GM21723 (cell line): ENCODE measurements at regions not wholly inside any gene's neighbourhood (a gene's known extent, or its start where the extent isn't known, plus 50 kb on each side); places are given as distances from the start of the nearest gene placed in this dataset.
"Not testable (repeated sequence)": the region's sequence is repeated elsewhere in the genome, so short reads cannot be mapped to it uniquely, and the experiment has no call there.

Experiments
- ATAC-seq: cut with Tn5 transposase; IDR thresholded peaks from one replicate; pipeline ENCODE4 v1.9.1; 2021; ENCODE audit warnings: mild to moderate bottlenecking, moderate library complexity; ENCODE audit not compliant: unreplicated experiment

DNA sequence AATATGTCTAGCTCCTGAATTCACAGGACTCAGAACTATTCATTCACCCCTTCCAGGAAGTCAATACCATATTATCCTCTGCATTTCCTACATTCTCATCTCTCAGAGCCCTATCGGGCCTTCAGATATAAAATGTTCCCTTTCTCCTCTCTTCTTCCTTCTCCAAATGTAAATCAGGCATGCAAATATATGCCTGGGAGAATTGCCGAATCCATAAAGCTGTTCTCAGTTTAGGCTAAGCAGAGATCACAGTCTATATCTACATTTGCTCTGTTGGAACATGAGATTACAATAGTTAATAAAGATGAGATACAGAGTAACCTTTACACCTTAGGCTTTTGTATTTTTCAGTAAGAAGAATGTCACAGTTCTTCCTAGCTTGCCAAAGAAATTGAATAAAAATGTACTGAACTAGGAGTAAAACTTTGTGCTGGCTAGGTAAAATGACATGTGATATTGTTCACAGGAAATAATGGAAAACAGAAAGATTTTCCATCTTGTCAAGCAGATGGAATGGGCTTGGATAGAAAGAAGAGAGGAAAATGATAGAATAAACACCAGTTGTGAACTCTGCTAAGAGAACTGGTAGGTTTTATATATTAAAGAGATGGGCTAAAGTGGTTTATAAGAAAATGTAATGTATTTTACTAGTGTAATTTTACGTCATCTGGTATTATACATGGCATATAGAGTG lies 161.5 kb downstream of the NRIP1 start:
- no peak for ATAC-seq

DNA sequence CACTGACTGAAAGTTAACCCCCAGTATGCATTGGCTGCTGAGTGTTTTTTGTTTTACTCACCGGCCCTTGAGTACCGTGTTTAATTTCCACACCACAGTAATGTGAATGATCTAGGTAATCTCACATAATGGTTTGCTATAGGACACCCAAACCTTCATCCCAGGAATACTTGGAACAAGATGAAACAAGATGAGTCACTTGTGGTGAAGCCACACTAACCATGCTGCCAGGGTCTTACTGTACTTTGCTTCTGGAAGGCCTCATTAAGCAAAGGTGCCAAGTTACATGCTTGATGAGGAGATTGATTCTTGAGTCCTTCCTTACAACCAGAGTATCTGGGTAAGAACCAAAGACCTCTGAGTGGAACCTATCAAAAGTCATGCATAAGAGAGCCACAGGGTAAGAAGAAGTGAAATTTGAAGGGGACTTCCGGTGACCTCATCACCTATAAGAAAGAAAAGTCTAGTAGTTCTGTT lies 163.3 kb downstream of the NRIP1 start:
- ATAC-seq, result peak; percentile 51

DNA sequence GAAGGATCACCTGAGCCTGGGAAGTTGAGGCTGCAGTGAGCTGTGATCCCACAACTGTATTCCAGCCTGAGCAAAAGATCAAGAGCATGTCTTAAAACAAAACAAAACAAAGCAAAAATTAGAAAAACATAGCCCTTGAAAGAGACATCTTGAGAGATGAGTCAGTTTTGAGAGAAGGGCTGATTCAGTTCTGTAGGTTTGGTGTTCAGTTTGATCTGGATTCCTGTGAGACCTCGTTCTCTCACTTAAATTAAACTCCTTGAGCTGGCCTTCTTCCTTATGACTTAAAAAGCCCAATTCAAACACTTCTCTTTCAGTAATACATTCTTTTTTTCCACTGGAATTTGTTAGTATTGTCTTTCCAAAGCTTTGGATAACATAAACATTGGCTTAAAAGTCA lies 164.2 kb downstream of the NRIP1 start:
- no peak for ATAC-seq

DNA sequence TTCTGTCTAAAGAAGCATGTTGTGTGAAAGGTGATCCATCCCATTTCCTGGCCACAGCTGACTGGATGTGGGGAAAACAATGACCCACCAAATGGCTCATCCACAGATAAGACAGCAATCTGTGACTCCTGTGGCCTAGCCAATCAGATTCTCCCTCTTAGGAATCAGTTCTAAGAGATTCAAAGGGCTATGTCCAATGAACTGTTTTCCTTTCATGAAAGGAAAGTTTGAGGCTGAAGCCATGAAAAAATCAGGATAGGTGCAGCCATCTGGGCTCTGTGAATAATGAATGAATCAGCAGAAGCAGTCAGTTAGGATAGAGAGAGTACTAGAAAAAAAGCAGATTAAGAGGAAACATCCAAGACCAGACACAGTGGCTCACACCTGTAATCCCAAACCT lies 164.7 kb downstream of the NRIP1 start:
- ATAC-seq, result no peak

DNA sequence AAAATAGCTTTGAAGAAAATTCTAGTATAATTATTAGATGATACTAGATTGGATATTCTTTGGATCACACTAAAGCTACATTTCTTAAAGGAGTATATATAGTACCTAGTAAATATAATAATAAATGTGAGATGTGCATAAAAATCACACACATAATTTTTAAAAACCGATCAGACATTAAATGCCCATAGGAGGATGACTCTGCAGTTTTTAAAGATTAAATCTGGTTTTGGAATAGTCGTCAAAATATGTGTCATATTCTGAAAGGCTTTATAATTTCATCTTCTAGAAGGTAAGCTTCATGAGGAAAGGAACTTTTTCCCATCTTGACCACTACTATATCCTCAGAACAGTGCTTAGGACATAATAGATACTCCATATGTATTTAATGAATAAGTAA lies 169.0 kb downstream of the NRIP1 start:
- no peak for ATAC-seq

DNA sequence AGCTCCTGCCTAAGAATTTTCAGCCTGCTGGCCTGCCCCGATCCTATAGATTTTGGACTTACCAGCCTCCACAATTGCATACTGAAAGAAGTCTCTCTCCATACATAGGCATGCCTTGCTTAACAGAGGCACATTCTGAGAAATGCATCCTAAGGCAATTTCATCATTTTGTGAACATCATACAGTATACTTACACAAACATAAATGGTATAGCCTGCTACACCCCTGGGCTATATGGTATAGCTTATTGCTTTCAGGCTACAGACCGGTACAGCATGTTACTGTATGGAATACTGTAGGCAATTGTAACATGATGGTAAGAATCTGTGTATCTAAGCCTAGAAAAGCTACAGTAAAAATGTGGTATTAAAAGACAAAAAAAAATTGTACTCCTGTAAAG lies 174.7 kb downstream of the NRIP1 start:
- no peak for ATAC-seq

DNA sequence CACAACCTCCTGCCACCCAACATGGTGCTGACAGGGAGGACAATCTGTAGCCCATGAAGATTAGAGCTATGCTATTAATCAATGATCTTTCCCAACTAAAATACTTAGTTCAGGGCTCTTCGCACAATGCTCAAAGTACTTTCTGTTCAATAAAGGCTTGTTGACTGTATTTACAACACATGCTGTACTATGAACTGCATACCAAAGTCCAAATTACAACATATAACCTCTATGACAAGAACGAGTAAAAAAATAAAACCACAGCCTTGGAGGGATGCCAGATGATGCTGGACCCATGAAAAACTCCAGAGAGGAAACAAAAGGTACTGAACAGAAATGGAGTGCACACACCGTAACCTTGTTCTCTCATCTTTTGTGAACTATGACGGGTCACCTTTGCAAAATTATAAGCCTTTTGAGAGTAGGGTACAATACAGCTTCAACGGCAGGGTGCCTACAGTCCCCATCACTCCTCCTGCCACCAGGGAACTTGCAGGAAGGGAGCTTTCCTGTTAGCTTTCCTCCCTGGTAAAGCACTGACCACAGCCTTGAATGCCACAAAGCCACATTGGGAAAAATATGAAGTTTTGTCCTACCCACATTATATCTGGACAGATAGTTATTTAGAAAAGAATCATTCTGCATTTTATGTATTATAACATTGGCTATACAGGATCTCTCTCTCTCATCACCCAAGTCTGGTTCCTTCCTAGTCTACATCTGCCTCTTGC lies 175.6 kb downstream of the NRIP1 start:
- ATAC-seq, result no peak

DNA sequence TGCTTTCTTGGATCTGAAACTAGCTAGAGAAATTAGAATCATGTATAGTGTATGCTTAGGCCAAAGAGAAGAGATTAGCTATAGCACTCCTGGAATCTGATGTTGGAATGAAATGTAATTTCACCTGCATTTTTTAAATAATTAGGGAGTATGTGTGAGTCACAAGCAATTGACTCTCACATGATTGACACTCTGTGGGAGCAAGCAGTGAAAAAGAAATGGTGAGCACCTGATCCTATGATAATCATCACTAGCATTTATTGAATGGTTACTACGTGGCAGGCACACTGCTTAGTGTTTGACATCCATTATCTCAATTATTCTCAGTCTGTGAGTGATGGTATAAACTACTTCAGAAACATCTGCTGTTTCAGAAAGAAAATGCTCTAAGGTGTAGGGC lies 176.6 kb downstream of the NRIP1 start:
- ATAC-seq, result no peak

DNA sequence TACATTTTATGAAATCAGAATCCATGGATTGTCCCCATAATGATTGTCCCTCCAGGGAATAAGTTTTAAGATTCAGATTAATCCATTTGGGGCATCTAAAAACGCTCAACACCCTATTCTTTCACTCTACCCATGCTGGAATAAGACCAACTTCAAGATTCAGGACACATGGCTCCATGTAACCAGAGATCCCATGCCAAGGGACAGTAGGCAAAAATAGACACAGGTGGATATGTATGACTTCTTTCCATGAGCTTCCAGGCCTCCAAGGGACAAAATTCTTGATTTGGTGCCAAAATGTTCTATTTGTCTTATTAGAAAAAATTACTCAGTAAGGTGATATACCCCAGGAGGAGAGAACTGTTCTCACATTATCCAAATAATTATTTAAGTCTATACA lies 178.8 kb downstream of the NRIP1 start:
- no peak for ATAC-seq

DNA sequence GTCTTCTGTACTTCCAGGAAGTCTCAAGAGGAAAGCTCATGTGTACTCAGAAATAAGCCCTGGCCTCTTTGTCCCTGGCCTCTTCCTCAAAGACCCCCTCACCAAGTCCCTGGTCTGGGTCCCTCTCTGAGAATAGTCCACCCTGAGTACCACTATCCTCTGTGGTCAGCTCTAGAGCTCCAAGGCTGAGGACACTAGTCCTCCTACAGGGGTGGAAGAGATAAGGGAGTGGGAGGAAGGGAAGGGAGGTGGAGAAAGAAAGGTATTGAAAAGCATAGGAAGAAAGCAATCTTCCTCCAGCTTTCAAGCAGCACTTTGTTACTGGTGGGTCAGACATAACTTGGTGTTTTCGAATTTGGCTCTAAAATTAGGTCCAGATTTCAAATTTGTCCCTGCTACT lies 181.4 kb downstream of the NRIP1 start:
- ATAC-seq, result no peak

DNA sequence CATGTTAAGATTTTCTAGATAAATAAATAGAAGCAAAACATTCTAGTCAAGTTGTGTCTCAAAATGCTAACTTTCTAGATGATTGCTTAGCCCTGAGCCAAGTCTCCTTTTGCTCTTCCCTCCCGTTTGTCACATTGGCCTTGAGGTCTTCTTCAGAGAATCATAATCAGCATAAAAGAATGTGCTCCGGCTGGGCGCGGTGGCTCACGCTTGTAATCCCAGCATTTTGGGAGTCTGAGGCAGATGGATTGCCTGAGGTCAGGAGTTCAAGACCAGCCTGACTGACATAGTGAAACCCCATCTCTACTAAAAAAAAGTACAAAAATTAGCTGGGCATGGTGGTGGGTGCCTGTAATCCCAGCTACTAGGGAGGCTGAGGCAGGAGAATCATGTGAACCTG lies 182.3 kb downstream of the NRIP1 start:
- not testable (repeated sequence) for ATAC-seq

DNA sequence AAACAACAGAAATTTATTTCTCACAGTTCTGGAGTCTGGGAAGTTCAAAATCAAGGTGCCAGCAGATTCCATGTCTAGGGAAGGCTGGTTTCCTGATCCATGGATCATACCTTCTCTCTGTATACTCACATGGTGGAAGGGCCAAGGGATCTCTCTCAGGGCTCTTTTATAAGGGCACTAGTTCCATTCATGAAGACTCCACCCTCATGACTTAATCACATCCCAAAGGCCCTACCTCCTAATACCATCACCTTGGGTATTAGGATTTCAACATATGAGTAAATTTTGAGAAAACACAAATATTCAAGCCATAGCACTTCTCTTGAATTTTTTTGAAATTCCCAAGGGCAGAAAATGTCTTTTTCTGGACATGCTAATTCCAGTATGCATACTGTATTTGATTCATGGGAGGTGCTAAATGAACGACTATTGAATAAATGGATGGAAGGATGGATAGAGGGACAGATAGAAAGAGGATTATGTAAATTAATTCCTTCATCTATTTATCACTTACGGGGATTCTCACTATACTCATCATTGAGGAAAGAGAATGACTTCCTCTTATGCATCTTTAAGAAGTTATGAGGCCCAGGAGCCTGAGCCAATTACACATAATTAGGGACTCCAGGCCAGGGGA lies 182.8 kb downstream of the NRIP1 start:
- ATAC-seq, result no peak

DNA sequence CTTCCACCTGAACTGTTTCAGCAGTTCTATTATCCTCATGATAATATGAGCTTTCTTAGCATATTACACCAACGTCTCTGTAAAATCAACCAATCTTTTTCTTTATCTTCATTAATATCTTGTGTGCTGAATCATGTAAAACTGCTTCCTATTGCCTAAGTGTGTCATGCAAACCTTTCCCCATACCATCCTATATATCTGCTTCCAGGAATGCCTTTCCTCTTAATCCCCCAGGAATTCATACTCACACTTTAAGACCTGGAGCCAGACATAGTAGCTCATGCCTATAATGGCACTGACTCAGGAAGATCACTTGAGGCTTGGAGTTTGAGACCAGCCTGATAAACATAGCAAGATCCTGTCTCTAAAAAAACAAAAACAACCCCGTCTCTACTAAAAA lies 183.9 kb downstream of the NRIP1 start:
- ATAC-seq, result no peak

DNA sequence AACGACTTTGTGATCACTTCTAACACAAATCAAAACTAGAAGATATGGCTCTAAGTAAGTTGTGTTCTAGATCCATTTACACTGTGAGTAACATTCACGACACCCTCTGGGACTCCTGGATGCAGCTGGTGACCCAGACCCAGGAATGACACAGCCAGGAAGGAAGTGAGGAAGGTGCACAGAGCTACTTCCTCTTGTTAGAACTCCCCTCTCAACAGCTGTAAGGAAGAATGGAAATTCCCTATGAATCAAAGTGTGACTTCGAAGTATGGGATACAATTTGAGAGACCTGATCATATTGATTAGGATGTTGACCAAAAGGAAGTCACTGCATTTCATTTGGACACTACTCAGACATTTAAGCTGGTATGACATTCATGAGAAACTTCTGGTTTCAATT lies 185.3 kb downstream of the NRIP1 start:
- no peak for ATAC-seq

DNA sequence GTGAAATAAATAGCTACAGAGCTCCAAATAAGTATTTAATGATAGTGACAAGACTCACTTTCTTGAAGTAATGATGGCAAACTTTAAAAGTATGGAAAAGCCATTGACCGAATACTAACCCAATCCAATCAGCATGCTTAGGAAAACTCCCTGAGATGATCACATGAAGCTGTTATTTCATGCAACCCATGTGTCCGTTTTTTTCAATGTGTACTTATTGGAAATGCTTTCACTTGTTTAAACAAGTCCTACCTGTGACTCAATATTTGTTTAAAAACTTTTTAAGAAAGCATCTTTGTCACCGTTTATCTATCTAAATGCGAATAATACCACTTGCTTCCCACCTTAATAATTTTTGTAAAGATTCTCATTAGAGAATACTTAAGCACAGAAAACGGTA lies 185.8 kb downstream of the NRIP1 start:
- no peak for ATAC-seq

DNA sequence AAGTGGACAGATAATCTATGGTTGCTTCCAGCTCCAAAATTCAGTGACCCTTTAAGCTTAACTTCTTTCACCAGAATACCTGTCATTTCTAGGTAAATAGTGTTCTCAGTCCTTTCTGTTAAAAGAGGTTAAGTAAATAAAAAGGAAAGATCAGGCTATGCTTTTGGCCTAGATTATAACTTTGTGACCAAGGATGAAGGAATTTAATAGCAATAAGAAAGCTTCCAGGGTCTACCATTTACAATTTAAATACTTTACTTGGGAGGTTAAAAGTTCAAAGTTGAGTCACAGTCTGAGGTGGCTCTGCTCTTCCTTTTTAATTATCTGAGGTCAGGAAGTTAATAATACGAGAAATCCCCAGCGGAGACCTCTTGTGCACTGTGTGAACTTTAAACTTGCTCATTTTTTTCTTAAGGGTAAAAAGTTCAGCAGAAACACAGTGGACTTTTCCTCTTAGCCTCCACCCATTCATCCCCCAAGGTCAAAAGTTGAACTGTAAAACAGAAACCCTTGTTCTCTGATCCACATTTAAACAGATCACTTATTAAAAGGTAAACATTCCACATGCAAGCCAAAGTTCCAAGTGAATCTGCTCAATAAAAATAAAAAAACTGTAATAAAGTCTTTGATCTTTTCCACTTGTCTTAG lies 187.1 kb downstream of the NRIP1 start:
- peak; percentile 45 for ATAC-seq

DNA sequence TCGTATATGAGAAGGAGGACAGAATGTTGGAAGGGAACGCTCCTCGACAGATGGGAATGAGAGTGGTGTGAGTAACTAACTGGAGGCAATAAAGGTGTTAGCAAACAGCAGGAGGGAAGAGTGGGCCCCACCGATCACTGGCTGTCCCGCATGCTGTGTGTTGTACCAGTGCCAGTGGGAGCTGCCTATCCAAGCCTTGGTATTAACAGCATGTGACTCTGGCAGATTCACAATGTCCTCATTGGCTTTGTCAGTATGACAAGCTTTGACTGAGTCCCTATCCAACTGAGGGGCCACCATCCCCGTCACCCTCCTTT lies 188.3 kb downstream of the NRIP1 start:
- no peak for ATAC-seq

DNA sequence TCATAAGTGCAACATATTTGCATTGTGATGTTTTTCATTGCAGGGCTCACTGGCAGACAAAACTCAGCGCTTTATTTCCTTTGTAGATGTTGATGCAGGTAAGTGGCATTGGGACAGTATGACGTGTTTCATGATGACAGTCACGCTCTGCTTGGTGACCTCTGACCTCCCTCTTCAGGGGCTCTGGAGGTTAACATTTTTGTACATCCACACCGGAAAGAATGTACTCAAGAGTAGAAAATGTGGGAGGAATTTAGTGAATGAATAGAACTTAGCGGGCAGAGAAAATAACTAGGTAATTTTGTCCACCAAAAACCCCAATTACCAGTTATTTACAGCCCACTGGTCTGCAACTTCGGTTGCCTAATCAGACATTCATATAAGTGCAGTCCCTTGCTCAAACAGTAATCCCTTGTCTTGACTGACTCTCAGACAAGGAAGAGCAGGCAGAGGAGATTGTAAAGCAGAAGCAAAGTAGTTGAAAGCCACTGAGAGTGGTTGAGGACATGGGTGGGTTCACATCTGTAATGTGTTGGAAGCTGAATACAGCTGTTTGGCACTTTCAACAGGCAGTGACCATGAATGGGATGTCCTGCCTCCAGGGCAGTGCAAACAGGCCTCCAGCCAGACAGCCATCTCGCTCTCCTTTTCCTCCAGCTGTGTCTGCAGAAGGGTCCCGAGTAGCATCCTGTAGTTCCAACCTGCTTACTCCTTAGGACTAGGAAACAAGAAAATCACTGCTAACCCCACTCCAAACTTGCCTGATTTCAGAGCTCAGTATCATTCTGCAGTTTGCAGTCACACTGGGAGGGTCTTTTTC lies 188.9 kb downstream of the NRIP1 start:
- peak; percentile 66 for ATAC-seq

DNA sequence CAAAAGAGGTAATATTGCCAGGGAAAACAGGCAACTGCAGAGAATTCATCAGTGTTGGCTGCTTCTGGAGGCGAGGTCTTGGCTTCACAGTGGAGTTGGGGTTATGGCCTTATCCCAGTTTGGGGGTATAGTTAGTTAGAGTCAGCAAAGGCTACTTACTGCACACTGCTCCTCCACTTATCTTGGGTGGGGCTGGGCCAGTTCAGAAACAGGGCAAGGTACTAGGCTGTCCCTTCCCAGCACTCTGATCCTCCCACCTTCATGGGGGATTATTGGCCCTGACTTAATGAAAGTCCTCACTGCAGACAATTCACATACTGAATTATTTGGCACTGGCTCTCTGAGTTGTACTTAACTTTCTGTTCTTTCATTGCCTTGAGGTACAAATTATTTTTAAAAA lies 189.6 kb downstream of the NRIP1 start:
- ATAC-seq, result no peak

DNA sequence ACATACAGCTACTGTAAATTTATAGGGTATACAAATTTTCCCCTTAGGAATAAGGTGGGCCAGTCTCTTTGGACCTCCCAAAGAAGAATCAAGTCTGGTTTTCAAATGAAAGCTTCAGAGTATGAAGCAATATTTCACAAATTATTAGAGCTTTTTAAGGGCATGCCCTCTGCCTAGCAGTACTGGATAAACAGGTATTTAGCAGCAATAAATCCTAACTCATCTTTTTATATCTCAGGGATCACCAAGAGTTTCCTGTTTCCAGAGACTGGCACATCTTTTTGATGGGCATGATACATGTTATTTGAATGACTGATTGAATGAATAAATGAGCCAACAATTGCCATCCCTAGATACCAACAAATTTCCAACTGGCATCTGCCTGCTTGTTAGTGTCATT lies 190.4 kb downstream of the NRIP1 start:
- no peak for ATAC-seq

DNA sequence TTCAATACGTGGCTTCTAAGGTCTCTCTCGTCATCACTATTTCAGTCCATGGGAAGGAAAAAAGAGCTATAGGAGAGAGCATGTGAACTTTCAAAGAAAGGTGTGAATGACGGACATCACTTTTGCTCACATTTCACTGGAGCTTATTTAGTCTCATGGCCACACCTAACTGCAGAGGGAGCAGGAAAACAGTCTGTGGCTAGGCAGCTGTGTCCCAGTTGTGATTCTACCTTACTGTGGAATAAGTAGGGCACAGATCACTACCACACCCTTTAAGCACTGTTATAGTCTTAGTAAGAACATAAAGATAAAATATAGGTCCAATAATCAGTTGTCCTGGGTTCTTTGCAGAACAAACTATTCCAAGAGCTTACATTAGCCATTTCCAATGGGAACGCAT lies 192.9 kb downstream of the NRIP1 start:
- ATAC-seq, result no peak
